Neural cell (in vitro differentiated cells): ENCODE measurements at regions not wholly inside any gene's neighbourhood (a gene's known extent, or its start where the extent isn't known, plus 50 kb on each side); places are given as distances from the start of the nearest gene placed in this dataset.
"Not testable (repeated sequence)": the region's sequence is repeated elsewhere in the genome, so short reads cannot be mapped to it uniquely, and the experiment has no call there.

ENCODE experiments used
- H2AFZ ChIP-seq: fragments of 200-600, 300-800 bp; sonication (generic), shearing (Covaris generic); 2 replicates; pipeline ENCODE4 v1.6.0; 2014; ENCODE audit warnings: low read depth, mild to moderate bottlenecking, antibody characterized with exemption, low read length, moderate library complexity
- H3F3A ChIP-seq: fragments of 200-600 bp; shearing (Covaris generic); 2 replicates; pipeline ENCODE4 v1.6.1; 2016; ENCODE audit warnings: mild to moderate bottlenecking, moderate library complexity, mixed read lengths, antibody characterized with exemption, low read length; ENCODE audit not compliant: insufficient read depth, poor library complexity, severe bottlenecking
- H3K27ac ChIP-seq: fragments of 200-600, 300-800 bp; sonication (generic), shearing (Covaris generic); 2 replicates; pipeline ENCODE4 v1.5.1; 2014; ENCODE audit warnings: mild to moderate bottlenecking, low read length, moderate library complexity
- H3K27me3 ChIP-seq: fragments of 300-800, 200-600 bp; sonication (generic), shearing (Covaris generic); 2 replicates; pipeline ENCODE4 v1.6.0; 2014; ENCODE audit warnings: mild to moderate bottlenecking, low read depth, low read length, moderate library complexity; ENCODE audit not compliant: insufficient read depth
- H3K36me3 ChIP-seq: fragments of 300-800, 200-600 bp; sonication (generic), shearing (Covaris generic); 2 replicates; pipeline ENCODE4 v1.5.1; 2014; ENCODE audit warnings: mild to moderate bottlenecking, antibody characterized with exemption, low read length, moderate library complexity; ENCODE audit not compliant: insufficient read depth
- H3K4me2 ChIP-seq: fragments of 300-800, 200-600 bp; sonication (generic), shearing (Covaris generic); 2 replicates; pipeline ENCODE4 v1.6.0; 2014; ENCODE audit warnings: mild to moderate bottlenecking, low read length
- H3K4me3 ChIP-seq: fragments of 300-800, 200-600 bp; sonication (generic), shearing (Covaris generic); 2 replicates; pipeline ENCODE4 v1.5.1; 2014; ENCODE audit warnings: mild to moderate bottlenecking, low read length, moderate library complexity
- H3K79me2 ChIP-seq: fragments of 200-600 bp; shearing (Covaris generic); replicated peaks from 2 replicates; pipeline ENCODE4 v1.6.0; 2014; ENCODE audit warnings: mild to moderate bottlenecking, low read length, moderate library complexity; ENCODE audit not compliant: insufficient read depth
- H3K9ac ChIP-seq: fragments of 300-800, 200-600 bp; sonication (generic), shearing (Covaris generic); 2 replicates; pipeline ENCODE4 v1.6.1; 2016; ENCODE audit warnings: mild to moderate bottlenecking, low read length, mixed read lengths
- H3K9me2 ChIP-seq: fragments of 200-600 bp; shearing (Covaris generic); 2 replicates; pipeline ENCODE4 v1.6.1; 2016; ENCODE audit warnings: mild to moderate bottlenecking, low read length, mixed read lengths; ENCODE audit not compliant: insufficient read depth
- H3K9me3 ChIP-seq: fragments of 200-600, 300-800 bp; sonication (generic), shearing (Covaris generic); 2 replicates; pipeline ENCODE4 v1.6.1; 2016; ENCODE audit warnings: mild to moderate bottlenecking, mixed run types, low read length, moderate library complexity, mixed read lengths
- H4K20me1 ChIP-seq: fragments of 200-600 bp; shearing (Covaris generic); 2 replicates; pipeline ENCODE4 v1.6.1; 2016; ENCODE audit warnings: mild to moderate bottlenecking, mixed run types; ENCODE audit not compliant: insufficient read depth
- CTCF ChIP-seq: fragments of 450-650 bp; IDR thresholded peaks from 2 replicates; pipeline ENCODE4 v1.5.1; 2014; ENCODE audit warnings: antibody characterized with exemption, mild to moderate bottlenecking, moderate library complexity; ENCODE audit not compliant: poor library complexity, severe bottlenecking
- EP300 ChIP-seq: fragments of 450-650 bp; conservative IDR thresholded peaks from 2 replicates; pipeline ENCODE4 v1.6.1; 2014; ENCODE audit warnings: antibody characterized with exemption, mild to moderate bottlenecking, moderate library complexity; ENCODE audit not compliant: poor library complexity, severe bottlenecking
- EZH2 ChIP-seq: fragments of 200-600, 300-800 bp; shearing (Covaris generic), sonication (generic); IDR thresholded peaks from 2 replicates; pipeline ENCODE4 v1.6.1; 2014; ENCODE audit warnings: antibody characterized with exemption, low read length, borderline replicate concordance, mild to moderate bottlenecking; ENCODE audit not compliant: insufficient read depth, poor library complexity, severe bottlenecking
- MXI1 ChIP-seq: fragments of 450-650 bp; conservative IDR thresholded peaks from 2 replicates; pipeline ENCODE4 v1.6.1; 2014; ENCODE audit warnings: antibody characterized with exemption, mild to moderate bottlenecking; ENCODE audit not compliant: poor library complexity, severe bottlenecking
- POLR2AphosphoS5 ChIP-seq: IDR thresholded peaks from 2 replicates; pipeline ENCODE4 v1.6.1; 2012
- RAD21 ChIP-seq: fragments of 450-650 bp; conservative IDR thresholded peaks from 2 replicates; pipeline ENCODE4 v1.6.1; 2014; ENCODE audit warnings: antibody characterized with exemption, mild to moderate bottlenecking, moderate library complexity
- SMC3 ChIP-seq: fragments of 450-650 bp; conservative IDR thresholded peaks from 2 replicates; pipeline ENCODE4 v1.6.1; 2014; ENCODE audit warnings: antibody characterized with exemption, mild to moderate bottlenecking, moderate library complexity; ENCODE audit not compliant: poor library complexity
- TAF1 ChIP-seq: IDR thresholded peaks from 2 replicates; pipeline ENCODE4 v1.6.1; 2012; ENCODE audit warnings: low read depth
- TF ChIP-seq, protein P1 (sequence below): IDR thresholded peaks from 2 replicates; pipeline ENCODE4 v1.6.1; 2012; ENCODE audit warnings: borderline replicate concordance

GRCh38 chr12:84397846-84398245, 514.8 kb downstream of the SLC6A15 start:
- Histone ChIP-seq H3K9me3 (no peaks in the 10 kb centered on the region), H3K36me3 (no peaks in the 10 kb centered on the region), H2AFZ (no peak overlapping the region), H3F3A (no peaks in the 10 kb centered on the region), H3K27ac (no peak overlapping the region), H3K9me2 (no peaks in the 10 kb centered on the region), H3K4me2 (no peak overlapping the region), H3K27me3 (no peaks in the 10 kb centered on the region), H3K79me2 (no peaks in the 10 kb centered on the region), H4K20me1 (no peaks in the 10 kb centered on the region), H3K4me3 (no peak overlapping the region), H3K9ac (no peak overlapping the region)
- TF ChIP-seq RAD21, result no peak
- TF ChIP-seq SMC3, result no peak
- TF ChIP-seq CTCF, result no peak
- TF ChIP-seq, protein P1, sequence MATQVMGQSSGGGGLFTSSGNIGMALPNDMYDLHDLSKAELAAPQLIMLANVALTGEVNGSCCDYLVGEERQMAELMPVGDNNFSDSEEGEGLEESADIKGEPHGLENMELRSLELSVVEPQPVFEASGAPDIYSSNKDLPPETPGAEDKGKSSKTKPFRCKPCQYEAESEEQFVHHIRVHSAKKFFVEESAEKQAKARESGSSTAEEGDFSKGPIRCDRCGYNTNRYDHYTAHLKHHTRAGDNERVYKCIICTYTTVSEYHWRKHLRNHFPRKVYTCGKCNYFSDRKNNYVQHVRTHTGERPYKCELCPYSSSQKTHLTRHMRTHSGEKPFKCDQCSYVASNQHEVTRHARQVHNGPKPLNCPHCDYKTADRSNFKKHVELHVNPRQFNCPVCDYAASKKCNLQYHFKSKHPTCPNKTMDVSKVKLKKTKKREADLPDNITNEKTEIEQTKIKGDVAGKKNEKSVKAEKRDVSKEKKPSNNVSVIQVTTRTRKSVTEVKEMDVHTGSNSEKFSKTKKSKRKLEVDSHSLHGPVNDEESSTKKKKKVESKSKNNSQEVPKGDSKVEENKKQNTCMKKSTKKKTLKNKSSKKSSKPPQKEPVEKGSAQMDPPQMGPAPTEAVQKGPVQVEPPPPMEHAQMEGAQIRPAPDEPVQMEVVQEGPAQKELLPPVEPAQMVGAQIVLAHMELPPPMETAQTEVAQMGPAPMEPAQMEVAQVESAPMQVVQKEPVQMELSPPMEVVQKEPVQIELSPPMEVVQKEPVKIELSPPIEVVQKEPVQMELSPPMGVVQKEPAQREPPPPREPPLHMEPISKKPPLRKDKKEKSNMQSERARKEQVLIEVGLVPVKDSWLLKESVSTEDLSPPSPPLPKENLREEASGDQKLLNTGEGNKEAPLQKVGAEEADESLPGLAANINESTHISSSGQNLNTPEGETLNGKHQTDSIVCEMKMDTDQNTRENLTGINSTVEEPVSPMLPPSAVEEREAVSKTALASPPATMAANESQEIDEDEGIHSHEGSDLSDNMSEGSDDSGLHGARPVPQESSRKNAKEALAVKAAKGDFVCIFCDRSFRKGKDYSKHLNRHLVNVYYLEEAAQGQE, result no peak
- no peak for TF ChIP-seq POLR2AphosphoS5
- TF ChIP-seq TAF1, result no peak
- TF ChIP-seq EZH2, result no peak
- TF ChIP-seq EP300, result no peak
- TF ChIP-seq MXI1, result no peak

DNA sequence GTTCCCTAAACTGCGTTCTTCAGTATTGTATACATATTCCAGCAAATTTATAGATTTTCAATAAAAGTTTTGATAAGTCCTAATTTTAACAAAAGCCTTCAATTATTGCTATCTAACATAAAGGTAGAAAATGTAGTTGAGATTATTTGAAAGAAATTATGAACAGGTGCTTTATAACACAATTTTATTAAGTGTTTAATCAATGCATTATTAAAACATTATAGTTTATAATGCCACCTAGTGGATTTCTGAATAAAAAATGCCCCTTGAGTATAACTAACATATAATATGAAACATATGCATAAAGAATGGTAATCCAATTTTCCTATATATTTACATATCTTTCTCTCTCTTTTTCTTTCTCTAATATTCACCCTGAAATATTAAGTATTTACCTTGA, 515.3 kb downstream of the SLC6A15 start:
- Histone ChIP-seq H3K4me3 (no peak overlapping the region), H3F3A (no peaks in the 10 kb centered on the region), H2AFZ (no peak overlapping the region), H3K27ac (no peak overlapping the region), H3K9me3 (no peaks in the 10 kb centered on the region), H4K20me1 (no peaks in the 10 kb centered on the region), H3K4me2 (no peak overlapping the region), H3K36me3 (no peaks in the 10 kb centered on the region), H3K9ac (no peak overlapping the region), H3K79me2 (no peaks in the 10 kb centered on the region), H3K9me2 (no peaks in the 10 kb centered on the region), H3K27me3 (no peaks in the 10 kb centered on the region)
- TF ChIP-seq MXI1 (no peak), POLR2AphosphoS5 (no peak), RAD21 (peak; percentile 70), EP300 (no peak), CTCF (peak; percentile 62), SMC3 (peak; percentile 64)

DNA sequence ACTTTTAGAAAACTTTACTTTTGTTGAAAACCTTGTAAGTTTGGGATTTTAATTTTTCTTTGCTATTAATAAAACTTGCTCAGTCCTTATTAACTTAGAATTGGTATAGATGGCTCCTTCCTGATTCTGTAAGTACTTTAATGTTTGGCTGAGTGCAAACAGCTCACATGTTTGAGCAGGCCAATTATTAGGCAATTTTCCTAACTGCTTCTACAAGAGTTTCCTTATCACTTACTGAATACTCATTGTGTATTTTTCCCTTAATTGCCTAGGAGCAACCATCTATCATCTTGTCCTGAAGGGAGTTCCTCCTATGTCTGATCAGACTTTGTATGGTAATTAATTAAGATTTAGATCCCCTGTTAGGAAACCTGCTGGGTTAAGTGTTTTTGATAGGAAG, 521.4 kb downstream of the SLC6A15 start:
- not testable (repeated sequence) for H4K20me1 ChIP-seq, H3K9ac ChIP-seq, H3K4me2 ChIP-seq, H3K9me3 ChIP-seq, H3K36me3 ChIP-seq, H3K27me3 ChIP-seq, H3K27ac ChIP-seq, H3K9me2 ChIP-seq, H3K4me3 ChIP-seq, H3K79me2 ChIP-seq, H3F3A ChIP-seq, H2AFZ ChIP-seq
